ENCODE measurements at regions not wholly inside any gene's neighbourhood (a gene's known extent, or its start where the extent isn't known, plus 50 kb on each side); places are given as distances from the start of the nearest gene placed in this dataset.
"Not testable (repeated sequence)": the region's sequence is repeated elsewhere in the genome, so short reads cannot be mapped to it uniquely, and the experiment has no call there.

DNA sequence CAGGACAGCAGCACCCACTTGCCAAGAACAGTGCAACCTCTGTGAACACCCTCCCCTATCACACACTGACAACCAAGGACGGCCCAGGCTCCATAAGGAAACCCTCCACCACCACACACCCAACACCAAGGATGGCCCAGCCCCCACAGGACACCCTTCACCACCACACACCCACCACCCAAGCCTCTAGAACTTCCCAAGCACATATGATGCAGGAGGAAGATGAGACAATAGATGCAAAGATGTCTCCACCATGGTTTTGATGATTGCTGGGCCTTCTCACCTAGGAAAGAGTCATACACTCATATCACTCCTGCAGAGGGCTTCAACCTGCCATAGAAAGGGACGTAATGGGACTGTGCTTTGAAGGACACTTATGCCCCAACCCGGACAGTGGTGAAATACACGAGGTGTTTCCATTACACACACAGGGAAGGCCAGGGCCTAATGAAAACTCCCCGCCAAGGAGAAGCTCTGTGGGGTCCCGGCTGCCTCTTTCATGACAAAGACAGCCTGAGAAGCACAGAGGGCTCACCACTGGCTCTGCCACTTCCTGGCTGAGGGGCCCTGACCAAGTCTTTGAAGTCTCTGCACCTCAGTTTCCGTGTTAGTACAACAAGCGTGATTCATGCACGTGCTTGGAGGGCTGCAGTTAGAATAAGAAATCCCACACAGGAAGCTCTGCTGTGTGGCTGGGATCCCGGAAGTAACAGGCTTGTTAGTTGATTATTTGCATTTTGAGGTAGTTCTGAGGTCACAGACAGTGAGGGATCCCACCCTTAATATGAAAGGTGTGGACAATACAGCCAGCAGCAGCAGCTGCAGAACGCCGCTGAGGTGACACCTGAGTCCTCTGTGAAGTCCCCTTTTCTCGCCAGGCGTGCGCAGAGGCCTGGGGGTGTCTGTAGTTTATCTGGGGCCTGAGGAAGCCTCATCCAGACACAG lies 61.9 kb upstream of the ATP12A start:
- peak; percentile 15 to 38 (median 36) for DNase-seq

DNA sequence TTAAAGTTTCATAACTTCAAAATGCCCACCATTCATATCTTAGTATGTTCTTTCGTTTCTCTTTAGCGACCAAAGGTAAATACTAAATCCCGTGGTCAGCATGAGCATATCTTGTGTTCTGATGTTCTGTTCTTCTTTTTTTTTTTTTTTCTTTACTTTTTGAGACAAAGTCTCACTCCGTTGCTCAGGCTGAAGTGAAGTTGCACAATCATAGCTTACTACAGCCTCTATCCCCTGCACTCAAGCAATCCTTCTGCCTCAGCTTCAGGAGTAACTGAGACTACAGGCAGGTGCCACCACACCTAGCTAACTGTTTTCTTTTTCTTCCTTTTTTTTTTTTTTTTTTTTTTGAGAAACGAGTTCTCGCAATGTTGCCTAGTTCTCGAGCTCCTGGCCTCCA lies 60.9 kb upstream of the ATP12A start:
- DNase-seq = peak in 3 of 4 experiments; percentile 12 to 34 (median 16)

DNA sequence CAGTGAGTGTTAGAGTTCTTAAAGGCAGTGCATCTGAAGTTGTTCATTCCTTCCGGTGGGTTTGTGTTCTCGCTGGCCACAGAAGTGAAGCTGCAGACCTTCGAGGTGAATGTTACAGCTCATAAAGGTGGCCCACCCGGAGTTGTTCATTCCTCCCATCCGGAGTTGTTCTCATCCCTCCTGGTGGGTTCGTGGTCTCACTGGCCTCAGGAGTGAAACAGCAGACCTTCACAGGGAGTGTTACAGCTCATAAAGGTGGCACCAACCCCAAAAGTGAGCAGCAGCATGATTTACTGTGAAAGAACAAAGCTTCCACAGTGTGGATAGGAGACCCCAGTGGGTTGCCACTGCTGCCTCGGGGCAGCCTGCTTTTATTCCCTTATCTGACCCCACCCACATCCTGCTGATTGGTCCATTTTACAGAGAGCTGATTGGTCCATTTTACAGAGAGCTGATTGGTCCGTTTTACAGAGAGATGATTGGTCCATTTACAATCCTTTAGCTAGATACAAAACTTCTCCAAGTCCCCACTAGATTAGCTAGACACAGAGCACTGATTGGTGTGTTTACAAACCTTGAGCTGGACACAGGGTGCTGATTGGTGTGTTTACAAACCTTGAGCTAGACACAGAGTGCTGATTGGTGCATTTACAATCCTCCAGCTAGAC lies 57.6 kb upstream of the ATP12A start:
- not testable (repeated sequence) for DNase-seq

DNA sequence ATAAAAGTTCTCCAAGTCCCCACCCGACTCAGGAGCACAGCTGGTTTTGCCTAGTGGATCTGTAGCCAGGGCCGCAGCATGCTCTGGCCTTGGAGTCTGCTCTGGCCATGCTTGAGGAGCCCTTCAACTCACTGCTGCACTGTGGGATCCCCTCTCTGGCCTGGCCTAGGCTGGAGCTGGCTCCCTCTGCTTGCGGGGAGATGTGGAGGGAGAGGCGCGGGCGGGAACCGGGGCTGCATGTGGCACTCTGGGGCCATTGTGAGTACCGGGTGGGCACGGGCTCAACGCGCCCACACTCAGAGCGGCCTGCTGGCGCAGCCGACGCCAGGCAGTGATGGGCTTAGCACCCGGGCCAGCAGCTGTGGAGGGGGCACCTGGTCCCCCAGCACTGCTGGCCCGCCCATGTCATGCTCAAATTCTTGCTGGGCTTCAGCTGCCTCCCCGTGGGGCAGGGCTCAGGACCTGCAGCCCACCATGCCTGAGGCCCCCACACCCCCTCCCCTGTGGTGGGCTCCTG lies 57.0 kb upstream of the ATP12A start:
- DNase-seq = no peak

DNA sequence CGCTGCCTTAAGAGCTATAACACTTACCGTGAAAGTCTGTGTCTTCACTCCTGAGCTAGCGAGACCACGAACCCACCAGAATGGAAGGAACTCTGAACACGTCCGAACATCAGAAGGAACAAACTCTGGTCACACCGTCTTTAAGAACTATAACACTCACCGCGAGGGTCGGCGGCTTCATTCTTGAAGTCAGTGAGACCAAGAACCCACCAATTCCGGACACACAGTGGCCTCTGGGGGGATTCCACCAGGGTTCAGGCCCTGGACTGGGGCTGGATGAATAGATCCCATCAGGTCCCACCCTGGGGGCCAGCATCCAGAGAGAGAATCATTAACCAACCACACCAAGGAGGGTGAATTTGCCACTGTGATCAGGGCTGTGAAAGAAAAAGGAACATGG lies 55.8 kb upstream of the ATP12A start:
- DNase-seq = no peak

DNA sequence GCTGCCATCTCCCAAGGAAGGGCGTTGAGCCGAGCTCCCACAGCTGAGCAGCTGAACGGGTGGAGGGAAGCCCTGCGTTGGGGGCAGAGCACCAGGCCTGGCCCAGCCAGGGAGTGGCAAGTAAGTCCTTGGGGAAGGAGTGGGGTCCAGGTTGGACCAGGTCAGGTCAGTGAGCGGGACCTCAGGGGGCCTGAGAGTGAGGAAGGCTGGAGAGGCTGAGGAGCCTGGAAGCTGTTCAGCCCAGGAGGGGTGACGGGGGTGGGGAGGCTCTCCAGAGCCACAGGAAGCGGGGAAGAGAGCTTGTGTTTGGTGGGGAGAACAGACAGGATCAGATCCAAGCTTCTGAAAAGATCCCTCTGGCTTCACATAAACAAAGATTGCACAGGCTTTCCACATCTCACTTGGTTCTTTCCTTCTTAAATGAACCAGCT lies 55.4 kb upstream of the ATP12A start:
- no peak for DNase-seq

DNA sequence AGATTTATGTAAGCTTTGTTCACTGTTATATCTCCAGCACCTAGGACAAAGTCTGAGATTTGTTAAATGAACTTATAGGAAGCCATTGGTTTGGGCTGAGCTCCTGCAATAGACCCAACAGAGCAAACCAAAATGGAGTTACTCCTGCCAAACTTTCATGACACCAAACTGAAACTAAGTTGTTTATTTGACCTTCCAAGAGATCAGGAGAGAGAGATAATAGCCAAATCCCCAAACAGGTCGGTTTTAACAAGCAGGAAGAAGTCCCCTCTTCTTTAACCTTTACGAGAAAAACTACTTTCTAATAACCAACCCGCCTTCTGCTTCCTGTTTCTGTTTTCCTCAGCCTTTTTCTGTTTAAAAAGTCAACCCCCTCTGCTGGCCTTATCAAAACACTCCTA lies 54.9 kb upstream of the ATP12A start:
- peak in 3 of 4 experiments; percentile 14 to 38 (median 27) for DNase-seq

DNA sequence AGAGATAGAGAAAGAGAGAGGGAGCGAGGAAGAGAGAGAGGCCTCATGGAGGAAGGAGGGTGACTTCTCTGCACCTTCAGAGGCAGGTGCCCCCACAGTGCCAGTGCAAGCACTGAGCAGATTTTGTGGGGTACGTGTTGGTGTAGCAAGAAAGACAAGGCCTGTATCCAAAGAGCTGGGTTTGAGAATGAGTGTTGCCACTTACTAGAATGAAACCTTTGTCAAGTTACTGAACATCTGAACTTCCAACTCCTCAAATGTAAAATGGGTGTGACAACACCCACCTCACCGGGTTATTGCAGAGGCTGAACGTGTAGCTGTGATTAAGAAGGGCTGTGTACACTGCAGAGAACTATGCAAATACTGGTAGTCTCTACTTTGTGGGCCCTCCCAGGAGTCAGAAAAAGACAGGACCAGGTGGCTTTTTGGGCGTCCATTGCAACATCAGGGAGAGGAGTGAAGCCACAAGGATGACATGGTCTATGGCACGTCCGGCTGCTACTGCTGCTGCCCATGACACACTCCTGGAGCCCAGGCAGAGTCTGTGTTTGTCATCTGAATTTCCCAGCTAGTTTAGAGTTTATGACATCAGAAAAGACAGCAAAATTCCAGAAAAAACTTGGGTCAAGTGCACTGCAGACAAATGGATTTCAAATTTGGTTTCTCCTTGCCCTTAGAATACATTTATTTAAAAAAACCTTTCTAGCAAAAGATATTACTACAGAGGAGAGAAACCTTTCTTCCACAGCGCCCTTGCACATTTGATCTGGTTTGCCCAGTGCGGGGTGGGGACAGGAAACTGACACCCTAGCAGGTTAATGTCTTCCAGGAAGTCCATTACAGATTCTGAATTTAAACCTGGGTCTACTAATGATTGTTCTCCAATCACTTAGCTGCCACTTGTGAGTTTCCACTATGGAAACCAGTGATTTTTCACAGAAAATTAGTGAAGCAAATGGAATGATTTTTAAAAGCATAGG lies 54.0 kb upstream of the ATP12A start:
- DNase-seq = no peak

DNA sequence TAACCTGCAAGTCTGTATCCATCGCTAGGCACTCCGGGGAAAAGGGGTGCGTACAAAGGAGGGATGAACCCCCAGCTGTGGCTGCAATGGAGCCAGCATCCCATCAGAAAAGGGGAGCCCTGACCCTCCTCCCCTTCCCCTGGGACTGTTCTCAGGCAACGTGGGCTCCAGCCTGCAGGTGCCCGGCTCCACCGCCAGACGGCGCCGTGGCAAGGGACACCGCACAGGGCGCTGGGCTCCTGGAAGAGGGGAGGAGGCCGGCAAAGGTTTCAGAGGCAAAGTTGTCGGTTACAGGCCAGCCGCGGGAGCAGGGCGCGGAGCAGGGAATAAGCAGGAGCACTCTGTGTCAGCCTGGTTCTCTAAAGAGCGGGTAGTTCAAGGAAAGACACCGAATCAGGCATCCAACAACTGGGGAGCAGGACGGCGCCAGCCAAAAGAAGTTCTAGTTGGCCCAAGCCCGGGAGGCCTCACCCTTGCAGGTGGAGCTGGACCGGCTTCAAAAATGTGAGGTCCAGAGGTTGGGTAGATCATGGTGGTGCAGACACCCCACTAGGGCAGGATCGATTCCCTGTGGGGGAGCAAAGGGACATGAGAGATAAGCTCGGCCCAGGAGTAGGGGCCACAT lies 53.0 kb upstream of the ATP12A start:
- no peak for DNase-seq

DNA sequence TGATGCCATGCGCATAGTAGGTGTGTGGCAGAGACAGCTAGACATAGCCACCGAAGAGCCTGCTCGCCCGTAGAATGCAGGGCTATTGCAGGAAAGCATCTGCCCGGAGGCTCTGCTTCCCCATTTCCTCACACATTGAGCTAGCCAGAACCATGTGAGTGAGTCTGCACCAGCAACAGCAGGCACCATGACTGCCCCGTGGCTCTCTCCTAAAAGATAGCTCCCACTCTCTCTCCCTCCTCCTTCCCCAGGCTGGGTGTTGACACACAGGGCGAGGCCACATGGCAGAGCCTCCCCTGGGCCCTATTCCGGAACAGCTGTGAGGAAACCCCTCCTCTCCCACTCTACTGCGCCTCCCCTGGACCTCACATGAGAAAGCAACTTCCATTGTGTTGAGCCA lies 52.3 kb upstream of the ATP12A start:
- peak; percentile 36 to 69 (median 56) for DNase-seq

DNA sequence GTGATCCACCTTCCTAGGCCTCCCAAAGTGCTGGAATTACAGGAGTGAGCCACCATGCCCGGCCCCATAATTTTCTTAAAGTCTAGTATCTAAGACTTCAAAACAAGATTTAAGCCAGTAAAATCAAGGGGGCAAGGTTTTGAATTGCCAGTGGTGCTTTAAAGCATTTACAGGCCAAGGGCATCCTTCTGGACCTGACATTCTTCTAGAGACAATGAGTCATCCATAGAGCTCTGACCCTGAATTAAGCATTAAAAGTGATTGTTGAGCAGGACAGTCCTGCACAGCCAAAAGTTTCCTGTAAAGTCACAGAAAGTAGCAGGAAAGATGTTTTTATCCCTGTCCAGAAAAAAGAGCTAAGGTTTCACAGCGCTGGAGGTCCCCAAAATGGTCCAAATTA lies 50.9 kb upstream of the ATP12A start:
- DNase-seq = no peak

DNA sequence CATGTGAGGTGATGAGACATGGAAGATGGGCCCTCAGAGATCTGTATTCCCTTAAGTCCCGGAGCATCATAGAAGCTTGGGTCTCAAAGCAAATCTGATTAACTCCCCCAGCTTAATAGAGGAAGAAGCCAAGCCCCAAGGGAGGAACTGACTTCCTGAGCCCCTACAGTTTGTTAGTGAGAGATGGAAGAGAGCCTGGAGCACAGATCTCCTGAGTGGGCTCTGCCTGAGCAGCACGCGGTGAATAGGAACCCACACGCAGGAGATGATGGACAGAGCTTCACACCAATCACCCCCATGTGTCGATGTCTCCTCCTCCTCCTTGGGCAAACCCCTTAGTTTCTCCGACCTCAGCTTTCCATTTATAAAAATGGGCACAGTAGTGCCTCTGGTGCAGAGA lies 50.1 kb upstream of the ATP12A start:
- no peak for DNase-seq
